ENCODE measurements at regions not wholly inside any gene's neighbourhood (a gene's known extent, or its start where the extent isn't known, plus 50 kb on each side); places are given as distances from the start of the nearest gene placed in this dataset.

GRCh38 chr13:76637641-76638141 is 248.5 kb downstream of the KCTD12 start:
- no peak for TF ChIP-seq CTCF (IDR thresholded peaks at IDR 0.05)
- no peak for TF ChIP-seq POLR2A (IDR thresholded peaks at IDR 0.05)
- TF ChIP-seq EP300 (IDR thresholded peaks at IDR 0.05) = no peak

Measured in tibial nerve (tissue), 4 donors.